SU-DHL-6 (cell line): ENCODE measurements at regions not wholly inside any gene's neighbourhood (a gene's known extent, or its start where the extent isn't known, plus 50 kb on each side); places are given as distances from the start of the nearest gene placed in this dataset.

Source experiments
- CTCF ChIP-seq: fragments of 200-600 bp; sonication (generic); IDR thresholded peaks from one replicate; pipeline ENCODE4 v1.5.1; 2017; ENCODE audit warnings: antibody characterized with exemption, mild to moderate bottlenecking, low read length, moderate library complexity; ENCODE audit not compliant: insufficient read depth, poor library complexity, severe bottlenecking
- EZH2phosphoT487 ChIP-seq: fragments of 200-600 bp; sonication (generic), shearing (Covaris generic); conservative IDR thresholded peaks from 2 replicates; pipeline ENCODE4 v1.6.1; 2018; ENCODE audit warnings: mild to moderate bottlenecking, antibody characterized with exemption, low read length, moderate library complexity, mixed read lengths

GRCh38 chr13:81916461-81916860 lies 1575.5 kb upstream of the SPRY2 start:
- TF ChIP-seq CTCF (no peak), EZH2phosphoT487 (no peak)
